H1 (cell line): ENCODE measurements at regions not wholly inside any gene's neighbourhood (a gene's known extent, or its start where the extent isn't known, plus 50 kb on each side); places are given as distances from the start of the nearest gene placed in this dataset.

ENCODE experiments used
- EP300 ChIP-seq, 2 experiments: IDR thresholded peaks; 1 replicate in 1 of 2; 2 replicates in 1 of 2; pipeline ENCODE4 v1.6.1; 2011 to 2012; ENCODE audit warnings: low read depth in 2 of 2, low read length in 2 of 2, mild to moderate bottlenecking in 2 of 2, borderline replicate concordance in 1 of 2, inconsistent platforms in 1 of 2, moderate library complexity in 1 of 2
- EZH2 ChIP-seq: fragments of 200-600 bp; sonication (generic); IDR thresholded peaks from 2 replicates; pipeline ENCODE4 v1.7.1; 2012; ENCODE audit warnings: low read depth, mild to moderate bottlenecking, moderate library complexity, low read length, inconsistent platforms; ENCODE audit not compliant: severe bottlenecking
- JUN ChIP-seq: IDR thresholded peaks from 2 replicates; pipeline ENCODE4 v1.6.1; 2011; ENCODE audit warnings: low read depth, mild to moderate bottlenecking, improper control_type of control experiment, low read length
- POLR2A ChIP-seq, 2 experiments: IDR thresholded peaks; 1 replicate in 1 of 2; 2 replicates in 1 of 2; pipeline ENCODE4 v1.6.1; 2011; ENCODE audit warnings: low read depth in 2 of 2, low read length in 2 of 2, mild to moderate bottlenecking in 2 of 2; ENCODE audit errors: control extremely low read depth in 1 of 2
- POLR2AphosphoS5 ChIP-seq: IDR thresholded peaks from 2 replicates; pipeline ENCODE4 v1.6.1; 2011; ENCODE audit warnings: low read depth, low read length
- RAD21 ChIP-seq, 2 experiments: IDR thresholded peaks in 1 of 2; conservative IDR thresholded peaks in 1 of 2; 2 replicates each; pipeline ENCODE4 v1.6.1; 2011; ENCODE audit warnings: low read depth in 2 of 2, low read length in 2 of 2, improper control_type of control experiment in 1 of 2, inconsistent platforms in 1 of 2, mild to moderate bottlenecking in 1 of 2, moderate library complexity in 1 of 2
- RFX5 ChIP-seq: IDR thresholded peaks from 2 replicates; pipeline ENCODE4 v1.6.1; 2011; ENCODE audit warnings: low read depth, low read length, improper control_type of control experiment, borderline replicate concordance
- TAF1 ChIP-seq: IDR thresholded peaks from 2 replicates; pipeline ENCODE4 v1.6.1; 2011; ENCODE audit warnings: mild to moderate bottlenecking, low read depth, low read length
- YY1 ChIP-seq: IDR thresholded peaks from 2 replicates; pipeline ENCODE4 v1.6.1; 2011; ENCODE audit warnings: low read depth, mild to moderate bottlenecking, low read length
- TF ChIP-seq, protein P1 (sequence below), 3 experiments: IDR thresholded peaks; 1 replicate in 2 of 3; 2 replicates in 1 of 3; pipeline versions ENCODE4 v1.5.1 to v1.6.1; 2011; ENCODE audit warnings: low read length in 3 of 3, mild to moderate bottlenecking in 3 of 3, inconsistent platforms in 2 of 3, low read depth in 1 of 3, moderate library complexity in 1 of 3; ENCODE audit not compliant: insufficient read depth in 1 of 3; ENCODE audit errors: control extremely low read depth in 1 of 3
- TF ChIP-seq, protein P2 (sequence below): IDR thresholded peaks from 2 replicates; pipeline ENCODE4 v1.6.1; 2011; ENCODE audit warnings: low read depth, mild to moderate bottlenecking, low read length; ENCODE audit not compliant: insufficient read depth
- TF ChIP-seq, protein P3 (sequence below): IDR thresholded peaks from 2 replicates; pipeline ENCODE4 v1.6.1; 2012; ENCODE audit warnings: inconsistent platforms

DNA sequence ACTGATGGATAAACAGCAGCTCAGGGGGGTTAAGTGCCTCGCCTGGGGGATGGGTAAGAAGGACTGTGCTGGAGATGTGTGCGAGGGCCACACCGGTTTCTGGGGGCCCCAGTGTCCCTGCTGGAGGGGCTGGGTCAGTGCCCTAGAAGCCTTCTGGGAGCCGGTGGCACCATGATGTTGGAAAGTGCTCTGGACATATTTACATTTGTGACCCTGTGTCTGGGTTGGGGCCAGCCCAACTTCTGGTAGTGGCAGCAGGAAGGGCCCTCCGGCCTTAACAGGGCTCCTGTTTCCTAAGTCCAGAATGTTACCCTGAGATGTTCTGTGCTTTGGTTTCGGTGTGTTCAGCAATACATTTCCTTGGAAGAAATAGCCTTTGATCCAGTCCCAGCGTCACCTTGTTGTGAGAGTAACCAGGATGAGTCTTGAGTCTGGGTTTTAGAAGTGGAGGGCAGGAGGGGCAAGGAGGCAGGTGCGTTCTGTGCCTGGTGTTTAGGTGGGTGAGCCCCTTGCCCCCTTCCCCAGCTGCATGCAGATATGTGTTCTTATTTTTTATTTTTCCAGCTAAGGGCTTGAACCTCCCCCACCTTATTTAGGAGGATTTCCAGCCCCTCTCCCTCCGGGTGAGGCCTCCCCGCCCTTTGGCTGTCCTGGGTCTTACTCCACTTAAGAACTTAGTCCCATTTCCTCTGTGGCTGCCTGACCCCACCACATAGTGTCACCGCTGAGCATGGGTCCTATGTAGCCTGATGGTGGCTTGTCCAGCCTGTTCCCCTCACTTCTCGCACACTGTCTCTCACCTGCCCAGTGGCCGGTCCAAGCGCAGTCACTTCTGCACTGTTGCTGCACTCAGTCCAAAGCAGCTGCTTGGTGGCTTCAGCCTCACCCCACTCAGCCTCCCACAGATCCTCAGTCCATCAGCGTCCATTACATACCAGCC, 132.7 kb upstream of the HS6ST1 start:
- TF ChIP-seq TAF1, result no peak
- TF ChIP-seq, protein P1, sequence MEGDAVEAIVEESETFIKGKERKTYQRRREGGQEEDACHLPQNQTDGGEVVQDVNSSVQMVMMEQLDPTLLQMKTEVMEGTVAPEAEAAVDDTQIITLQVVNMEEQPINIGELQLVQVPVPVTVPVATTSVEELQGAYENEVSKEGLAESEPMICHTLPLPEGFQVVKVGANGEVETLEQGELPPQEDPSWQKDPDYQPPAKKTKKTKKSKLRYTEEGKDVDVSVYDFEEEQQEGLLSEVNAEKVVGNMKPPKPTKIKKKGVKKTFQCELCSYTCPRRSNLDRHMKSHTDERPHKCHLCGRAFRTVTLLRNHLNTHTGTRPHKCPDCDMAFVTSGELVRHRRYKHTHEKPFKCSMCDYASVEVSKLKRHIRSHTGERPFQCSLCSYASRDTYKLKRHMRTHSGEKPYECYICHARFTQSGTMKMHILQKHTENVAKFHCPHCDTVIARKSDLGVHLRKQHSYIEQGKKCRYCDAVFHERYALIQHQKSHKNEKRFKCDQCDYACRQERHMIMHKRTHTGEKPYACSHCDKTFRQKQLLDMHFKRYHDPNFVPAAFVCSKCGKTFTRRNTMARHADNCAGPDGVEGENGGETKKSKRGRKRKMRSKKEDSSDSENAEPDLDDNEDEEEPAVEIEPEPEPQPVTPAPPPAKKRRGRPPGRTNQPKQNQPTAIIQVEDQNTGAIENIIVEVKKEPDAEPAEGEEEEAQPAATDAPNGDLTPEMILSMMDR (IDR thresholded peaks at IDR 0.05; ENCODE audit: control extremely low read depth in 1 of 3, insufficient read depth in 1 of 3, low read depth in 1 of 3, low read length in 3 of 3), result peak in 1 of 3 experiments; percentile 2; a peak in 1 of 4 replicates
- TF ChIP-seq, protein P2, sequence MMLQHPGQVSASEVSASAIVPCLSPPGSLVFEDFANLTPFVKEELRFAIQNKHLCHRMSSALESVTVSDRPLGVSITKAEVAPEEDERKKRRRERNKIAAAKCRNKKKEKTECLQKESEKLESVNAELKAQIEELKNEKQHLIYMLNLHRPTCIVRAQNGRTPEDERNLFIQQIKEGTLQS, result no peak
- no peak for TF ChIP-seq YY1
- no peak for TF ChIP-seq POLR2A (IDR thresholded peaks at IDR 0.05; ENCODE audit: control extremely low read depth in 1 of 2, low read depth in 2 of 2, low read length in 2 of 2)
- TF ChIP-seq EP300 (IDR thresholded peaks at IDR 0.05; ENCODE audit: borderline replicate concordance in 1 of 2, low read depth in 2 of 2, low read length in 2 of 2), result no peak
- TF ChIP-seq, protein P3, sequence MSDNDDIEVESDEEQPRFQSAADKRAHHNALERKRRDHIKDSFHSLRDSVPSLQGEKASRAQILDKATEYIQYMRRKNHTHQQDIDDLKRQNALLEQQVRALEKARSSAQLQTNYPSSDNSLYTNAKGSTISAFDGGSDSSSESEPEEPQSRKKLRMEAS, result no peak
- TF ChIP-seq POLR2AphosphoS5, result no peak
- no peak for TF ChIP-seq JUN
- 0 out of 4 replicates have a peak, but pooled peaks of 1 of the 2 experiments have one; percentile 4 for TF ChIP-seq RAD21 (IDR thresholded peaks at IDR 0.05 in 1 of 2, conservative IDR thresholded peaks at IDR 0.05 in 1 of 2; ENCODE audit: low read depth in 2 of 2, low read length in 2 of 2)
- no peak for TF ChIP-seq EZH2
- TF ChIP-seq RFX5, result no peak
